ENCODE measurements at regions not wholly inside any gene's neighbourhood (a gene's known extent, or its start where the extent isn't known, plus 50 kb on each side); places are given as distances from the start of the nearest gene placed in this dataset.
"Not testable (repeated sequence)": the region's sequence is repeated elsewhere in the genome, so short reads cannot be mapped to it uniquely, and the experiment has no call there.

DNA sequence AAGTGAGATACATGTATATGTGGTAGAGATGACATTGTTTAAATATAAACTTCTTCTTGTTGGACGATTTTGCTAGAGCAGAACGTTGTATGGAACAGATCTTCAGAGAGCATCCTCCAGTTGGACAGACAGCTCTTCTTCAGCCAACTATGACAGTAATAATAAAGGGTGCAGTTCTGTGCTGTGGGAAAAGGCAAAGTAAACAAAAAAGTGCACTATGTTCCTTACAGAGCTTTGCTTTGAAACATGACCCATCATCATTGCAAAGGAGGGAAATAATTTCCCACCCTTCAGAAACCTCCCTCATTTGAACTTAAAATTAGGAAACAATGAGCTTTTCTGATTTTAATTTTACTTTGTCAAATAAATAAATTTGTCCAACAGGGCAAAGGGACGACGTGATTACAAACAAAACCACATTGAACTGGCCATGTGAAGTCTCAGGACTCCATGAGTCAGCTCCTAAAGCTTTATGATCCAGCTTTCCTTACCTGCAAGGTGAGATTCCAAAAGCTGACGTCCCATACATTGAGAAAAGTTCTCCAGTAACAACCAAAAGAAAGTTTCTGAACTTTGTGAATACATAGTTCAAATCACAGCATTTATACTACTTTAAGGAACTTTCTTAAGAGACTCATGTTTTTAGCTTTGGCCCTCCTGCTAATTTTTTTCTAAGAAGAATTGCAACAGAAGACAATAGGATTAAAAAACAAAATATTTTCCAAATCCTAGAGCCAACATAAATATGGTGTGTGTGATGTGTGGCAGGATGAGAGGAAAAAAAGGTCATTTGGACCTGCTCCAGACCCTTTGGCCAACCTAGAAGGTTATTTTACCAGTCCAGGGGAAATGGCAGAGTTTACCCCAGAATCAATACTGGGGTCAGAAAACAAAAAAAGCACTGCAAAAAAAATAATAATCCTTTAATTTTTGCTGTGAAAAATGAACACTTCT lies 565.4 kb upstream of the NRP1 start:
- DNase-seq (ENCODE audit: low read depth), result no peak

DNA sequence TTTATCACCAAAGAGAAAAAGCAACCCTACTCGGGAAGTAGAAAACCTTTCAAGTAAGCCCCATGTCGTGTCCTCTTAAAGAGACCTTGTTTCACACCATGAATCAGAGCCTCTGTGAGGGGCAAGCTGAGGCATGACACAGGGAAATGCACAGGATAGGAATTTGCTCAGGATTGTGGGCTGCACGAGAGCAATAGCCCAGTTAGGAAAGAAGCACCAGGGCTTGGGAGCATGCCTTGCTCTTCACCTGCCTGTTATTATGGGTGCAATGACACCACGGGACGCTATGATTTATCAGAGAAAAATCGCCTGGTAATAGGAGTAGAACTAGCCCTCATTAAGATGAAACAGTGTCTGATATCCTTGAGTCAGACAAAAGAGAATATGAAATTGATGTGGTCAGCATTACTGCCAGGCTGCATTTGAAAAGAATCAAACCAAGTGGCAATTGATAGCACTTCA lies 562.9 kb upstream of the NRP1 start:
- DNase-seq (ENCODE audit: low read depth), result no peak

DNA sequence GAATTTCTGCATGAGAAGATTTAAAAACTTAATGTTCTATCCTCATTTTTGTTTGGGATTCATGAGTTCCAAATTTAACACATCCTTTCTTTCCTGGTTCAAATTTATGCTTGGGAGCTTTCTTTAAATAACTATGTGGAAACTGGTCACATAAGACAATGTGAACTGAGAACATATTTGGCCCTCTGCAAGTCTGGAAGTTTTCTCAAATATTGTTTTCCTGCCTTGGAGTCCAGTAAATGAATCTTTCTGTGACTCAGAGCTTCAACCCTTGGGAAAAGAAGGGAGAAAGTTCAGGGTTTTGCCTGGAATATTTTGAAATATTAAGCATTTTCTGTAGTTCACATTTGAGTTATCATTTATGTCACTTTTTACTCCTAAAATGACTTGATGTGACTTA lies 559.0 kb upstream of the NRP1 start:
- DNase-seq (ENCODE audit: low read depth), result no peak

DNA sequence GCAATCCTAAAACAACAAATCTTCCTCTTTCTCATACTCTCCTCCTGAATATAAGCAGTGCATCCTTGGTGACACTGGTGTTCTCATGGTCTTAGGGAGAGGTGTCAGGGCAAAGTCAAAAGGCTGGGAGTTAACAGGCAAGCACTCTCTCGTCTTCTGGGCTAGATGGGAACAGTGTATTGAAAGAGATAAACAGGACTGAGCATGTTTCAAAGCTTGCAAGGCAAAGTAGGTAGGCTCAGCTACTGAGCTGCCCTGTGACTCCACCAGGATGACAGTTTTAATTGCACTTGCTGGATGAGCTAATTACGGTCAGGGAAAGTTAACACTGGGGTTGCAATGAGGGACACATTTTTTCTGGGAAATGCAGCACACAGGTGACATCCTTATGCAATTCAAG lies 554.9 kb upstream of the NRP1 start:
- DNase-seq (ENCODE audit: low read depth), result no peak

DNA sequence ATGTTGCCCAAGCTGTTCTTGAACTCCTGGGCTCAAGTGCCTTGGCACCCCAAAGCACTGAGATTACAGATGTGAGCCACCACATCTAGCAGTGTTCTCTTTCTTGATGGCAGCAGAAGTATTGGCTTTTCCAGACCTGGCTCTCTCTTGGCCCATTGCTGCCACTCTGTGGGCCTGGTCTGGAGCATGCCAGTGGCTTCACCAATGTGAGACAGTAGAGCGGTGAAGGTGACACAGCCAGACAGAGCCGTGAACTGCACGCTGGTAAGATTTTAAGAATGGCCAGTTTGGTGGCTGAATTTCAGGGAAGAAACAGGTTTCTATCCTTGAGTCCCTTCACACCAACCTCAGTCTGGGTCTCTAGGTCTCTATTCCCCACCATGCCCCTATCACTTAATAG lies 552.7 kb upstream of the NRP1 start:
- no peak for DNase-seq (ENCODE audit: low read depth)

DNA sequence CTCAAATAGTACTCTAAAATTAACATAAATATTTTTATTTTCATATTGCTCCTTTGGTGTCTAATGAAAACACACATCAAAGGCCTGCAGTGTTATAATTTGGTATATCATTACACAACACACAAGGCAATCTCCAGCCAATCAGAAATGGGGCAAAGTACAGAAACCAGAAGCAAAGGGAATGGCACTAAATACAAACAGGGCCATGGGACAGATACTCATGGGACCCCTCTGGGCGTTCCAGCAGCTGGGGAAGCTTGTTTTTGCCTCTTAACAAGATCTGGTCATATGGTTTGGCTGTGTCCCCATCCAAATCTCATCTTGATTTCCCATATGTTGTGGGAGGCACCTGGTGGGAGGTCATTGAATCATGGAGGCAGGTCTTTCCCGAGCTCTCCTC lies 551.8 kb upstream of the NRP1 start:
- DNase-seq (ENCODE audit: low read depth), result no peak

DNA sequence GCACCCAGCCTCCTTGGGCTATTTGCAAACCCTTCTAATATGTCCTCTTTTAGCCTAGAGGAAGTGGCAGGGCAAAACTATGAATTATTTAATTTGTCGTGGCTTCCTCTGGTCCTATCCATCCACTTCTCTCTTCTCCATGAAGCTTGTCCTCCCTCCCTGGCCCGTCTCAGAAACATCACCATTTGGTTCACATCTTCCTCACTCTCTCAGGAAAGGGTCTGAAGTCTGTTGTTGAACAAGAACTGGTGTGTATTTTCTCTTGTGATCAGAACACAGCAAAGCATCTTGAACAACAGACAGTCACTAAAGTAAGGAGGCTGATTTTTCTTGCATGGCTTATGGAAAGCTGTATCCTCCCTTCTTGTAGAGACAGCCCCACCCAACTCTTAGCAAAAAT lies 550.1 kb upstream of the NRP1 start:
- DNase-seq (ENCODE audit: low read depth), result no peak

DNA sequence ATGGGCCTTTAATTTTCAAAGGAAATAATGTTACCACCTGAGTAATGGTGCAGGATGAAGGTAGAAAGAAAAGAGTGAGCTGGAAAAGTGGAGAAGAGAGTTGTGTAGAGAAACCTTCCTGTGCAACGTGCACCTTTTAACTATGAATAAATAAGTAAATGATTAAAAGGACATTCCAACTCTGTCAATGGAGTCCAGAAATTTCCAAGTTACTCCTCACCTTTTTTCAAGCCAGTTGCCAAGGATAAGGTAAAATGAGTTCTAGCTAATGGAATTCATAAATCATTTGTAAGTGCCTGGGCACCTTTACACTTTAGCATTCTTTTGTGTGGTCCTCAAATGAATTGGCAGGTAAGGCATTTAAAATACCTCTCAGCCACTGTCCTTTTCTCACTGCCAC lies 549.4 kb upstream of the NRP1 start:
- no peak for DNase-seq (ENCODE audit: low read depth)

DNA sequence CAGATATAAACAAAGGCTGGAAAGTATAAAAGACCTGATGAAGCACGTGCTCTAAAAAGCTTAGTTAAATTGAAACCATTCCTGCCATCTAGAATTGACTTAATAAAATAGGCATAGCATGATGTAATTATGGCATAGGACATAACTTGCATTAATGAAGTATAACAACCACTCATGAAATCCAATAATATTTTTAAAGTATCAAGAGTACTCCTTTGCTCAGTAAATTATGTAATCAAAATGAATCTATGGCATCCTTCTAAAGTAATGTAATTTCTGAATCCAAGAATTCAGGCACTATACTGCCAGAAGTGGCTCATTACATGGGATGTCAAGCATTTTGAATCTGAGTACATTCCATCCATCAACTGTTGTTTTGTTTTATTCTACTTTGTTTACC lies 548.5 kb upstream of the NRP1 start:
- no peak for DNase-seq (ENCODE audit: low read depth)

DNA sequence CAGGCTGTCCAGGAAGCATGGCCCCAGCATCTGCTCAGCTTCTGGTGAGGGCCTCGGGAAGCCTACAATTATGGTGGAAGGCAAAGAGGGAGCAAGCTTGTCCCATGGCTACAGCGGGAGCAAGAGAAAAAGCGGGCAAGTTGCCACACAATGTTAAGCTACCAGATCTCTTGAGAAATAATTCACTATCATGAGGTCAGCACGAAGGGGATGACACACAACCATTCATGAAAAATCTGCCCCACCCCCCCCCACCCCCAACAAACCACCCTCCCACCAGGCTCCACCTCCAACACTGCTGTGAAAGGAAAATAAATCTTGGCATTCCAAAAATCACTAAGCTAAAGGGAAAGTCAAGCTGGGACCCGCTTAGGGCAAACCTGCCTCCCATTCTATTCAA lies 545.8 kb upstream of the NRP1 start:
- DNase-seq (ENCODE audit: low read depth), result no peak

DNA sequence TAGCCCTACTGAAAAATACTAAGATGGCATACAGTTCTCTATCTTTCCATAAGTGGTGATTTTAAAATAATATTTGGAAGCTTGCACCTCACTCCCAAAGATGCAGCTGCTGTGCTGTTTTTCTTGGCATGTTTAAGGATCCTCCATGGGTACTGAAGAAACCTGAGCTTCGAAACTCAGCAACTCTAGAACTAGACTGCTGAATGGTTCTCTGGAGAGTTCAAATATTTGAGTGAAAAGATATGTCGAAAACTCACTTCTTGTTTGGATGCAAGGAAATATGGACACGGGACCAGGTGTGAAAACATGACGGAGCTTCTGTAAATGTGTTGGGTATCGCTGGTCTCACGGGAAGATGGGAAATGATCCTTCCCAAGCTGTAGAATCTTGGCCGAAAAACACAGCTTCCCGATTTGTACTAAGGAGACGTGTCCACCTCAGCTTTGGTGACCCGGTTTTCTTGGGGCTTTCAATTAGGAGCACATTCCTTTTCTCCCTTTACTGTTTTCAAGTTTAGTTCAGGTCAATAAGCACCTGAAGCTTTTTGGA lies 543.8 kb upstream of the NRP1 start:
- no peak for DNase-seq (ENCODE audit: low read depth)

DNA sequence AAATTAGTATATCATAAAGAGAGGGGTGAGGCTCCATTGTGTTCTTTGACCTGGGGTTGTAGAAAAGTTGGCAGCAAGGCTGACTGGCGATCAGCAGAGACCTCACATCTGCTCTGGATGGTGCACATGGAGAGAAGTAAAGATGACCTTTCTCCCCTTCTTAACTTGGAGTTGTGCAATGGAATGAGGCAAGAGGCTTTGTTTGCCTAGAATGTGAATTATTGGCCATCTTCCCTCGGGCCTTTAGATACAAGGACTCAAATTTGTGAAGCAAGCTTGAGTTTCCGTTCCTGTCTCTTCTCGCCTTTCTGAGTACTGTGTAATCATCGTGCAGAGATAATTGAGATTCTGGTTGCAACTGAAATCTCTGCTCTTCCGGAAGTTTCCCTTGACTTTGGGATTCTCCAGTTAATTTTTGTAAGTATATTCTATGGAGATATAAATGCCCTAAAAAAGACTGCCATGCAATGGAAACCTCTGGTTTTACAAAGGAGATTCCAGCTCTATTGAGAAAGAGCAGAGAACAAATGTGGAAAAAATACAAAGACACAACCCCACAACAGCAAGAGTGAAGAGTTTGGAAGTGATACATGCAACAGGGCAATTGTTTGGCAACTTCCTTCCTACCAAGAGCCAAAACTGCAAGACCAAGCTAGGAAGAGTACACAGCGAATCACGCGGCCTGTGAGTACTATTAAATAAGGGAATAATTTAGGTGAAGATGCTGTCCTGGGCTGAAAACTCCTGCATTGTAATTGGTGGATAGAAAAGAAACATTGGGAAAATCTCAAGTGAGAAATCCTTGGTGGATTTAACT lies 542.3 kb upstream of the NRP1 start:
- DNase-seq (ENCODE audit: low read depth), result no peak

DNA sequence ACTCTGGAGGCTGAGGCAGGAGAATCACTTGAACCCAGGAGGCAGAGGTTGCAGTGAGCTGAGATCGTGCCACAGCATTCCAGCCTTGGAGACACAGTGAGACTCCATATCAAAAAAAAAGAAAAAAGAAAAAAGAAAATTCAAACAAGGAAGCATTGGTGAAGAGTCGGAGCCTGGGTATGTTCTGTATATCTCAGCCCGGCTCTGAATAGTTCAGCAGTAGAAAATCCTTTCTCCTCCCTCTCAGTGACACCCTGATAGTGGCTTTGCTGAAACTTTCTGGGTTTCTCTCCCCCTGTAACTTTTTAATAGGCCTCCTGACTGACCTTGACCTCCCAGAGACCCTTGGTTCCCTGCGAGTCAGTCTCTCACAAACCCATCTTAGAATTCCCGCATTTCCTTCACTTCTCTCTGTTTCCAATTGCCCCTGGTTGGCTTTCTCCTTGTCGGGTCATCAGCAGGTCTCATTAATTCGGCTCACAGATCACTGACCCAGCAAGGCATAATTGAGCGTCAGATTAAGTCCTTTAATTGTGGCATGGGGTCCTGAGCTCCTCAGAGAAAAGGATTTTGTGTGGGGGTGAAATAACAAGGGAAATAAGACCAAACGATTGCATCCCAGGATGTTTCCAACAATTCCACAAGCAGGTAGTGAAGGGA lies 541.6 kb upstream of the NRP1 start:
- DNase-seq (ENCODE audit: low read depth), result no peak

DNA sequence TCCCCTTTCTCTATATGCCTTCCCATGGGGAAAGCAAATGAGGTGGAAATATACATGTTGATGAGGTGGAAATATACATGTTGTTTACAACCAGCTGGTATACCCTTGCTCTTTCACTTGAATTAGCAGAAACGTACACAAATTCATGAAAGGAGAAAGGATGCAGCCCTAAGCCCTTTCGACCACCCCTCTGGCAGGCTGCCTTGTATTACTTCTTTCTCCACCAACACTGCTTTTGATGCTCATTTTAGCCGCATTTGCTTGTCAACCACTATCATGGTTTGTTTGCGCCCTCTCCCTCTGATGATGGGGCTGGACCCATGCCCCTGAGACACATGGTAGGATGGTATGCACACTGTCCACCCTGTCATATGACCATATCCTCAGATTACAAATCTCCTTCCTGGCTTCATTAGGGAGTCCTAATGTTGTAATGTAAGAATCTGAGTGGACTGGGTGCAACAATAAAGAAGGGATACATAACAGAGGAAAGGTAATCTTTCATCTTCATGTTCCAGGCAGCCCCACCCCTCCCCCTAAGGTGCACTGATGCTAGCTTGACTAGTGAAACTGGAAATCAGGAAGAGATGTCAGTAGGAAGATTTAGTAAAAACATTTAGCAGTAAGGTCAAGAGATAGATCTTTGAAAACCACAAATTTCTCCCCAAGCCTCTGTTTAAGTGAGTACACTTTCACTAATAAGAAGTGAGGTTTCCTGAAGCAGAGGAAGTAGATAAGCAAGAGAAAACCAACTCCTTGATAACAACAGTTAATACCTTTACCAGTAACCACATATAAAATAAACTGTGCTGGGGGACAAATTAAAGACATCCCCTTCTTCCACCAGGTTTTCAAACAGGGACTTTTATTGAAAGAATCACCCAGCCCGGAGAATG lies 536.8 kb upstream of the NRP1 start:
- DNase-seq (ENCODE audit: low read depth), result no peak

DNA sequence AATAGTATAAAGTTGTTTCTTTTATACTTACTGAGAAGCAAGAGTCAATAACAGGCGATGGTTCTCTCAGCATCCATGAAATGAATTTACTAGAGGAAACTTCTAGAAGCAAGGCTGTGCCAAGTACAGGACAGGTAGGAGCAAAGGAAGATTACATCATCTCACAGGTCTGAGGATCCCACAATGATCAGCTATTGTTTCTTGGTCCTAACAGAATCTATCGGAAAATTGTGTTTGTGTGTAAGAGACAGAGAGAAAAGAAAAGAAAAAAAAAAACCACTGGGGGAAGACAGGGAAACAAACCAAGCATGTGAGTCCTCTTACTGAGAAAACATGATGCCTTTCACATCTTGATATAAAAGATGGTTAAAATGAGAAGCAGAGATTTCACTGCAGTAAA lies 535.0 kb upstream of the NRP1 start:
- no peak for DNase-seq (ENCODE audit: low read depth)

DNA sequence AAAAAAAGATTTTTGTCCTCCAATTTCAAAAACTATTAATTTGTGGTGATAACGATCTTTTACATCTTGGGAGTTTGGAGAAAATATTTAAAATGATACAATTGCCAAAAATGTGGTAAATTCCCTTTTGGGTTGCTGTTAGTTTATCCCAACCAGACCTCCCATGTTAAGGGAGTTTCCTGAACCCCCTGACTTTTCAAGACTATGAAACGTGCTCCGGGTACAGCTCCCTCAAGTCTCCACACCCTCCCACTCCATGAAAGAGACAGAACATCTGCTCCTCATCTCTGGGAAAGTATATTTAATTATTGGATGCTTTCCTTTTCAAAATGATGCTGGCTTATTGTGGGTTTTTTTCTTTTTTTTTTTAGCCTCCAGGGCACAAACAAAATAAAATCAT lies 534.6 kb upstream of the NRP1 start:
- no peak for DNase-seq (ENCODE audit: low read depth)

DNA sequence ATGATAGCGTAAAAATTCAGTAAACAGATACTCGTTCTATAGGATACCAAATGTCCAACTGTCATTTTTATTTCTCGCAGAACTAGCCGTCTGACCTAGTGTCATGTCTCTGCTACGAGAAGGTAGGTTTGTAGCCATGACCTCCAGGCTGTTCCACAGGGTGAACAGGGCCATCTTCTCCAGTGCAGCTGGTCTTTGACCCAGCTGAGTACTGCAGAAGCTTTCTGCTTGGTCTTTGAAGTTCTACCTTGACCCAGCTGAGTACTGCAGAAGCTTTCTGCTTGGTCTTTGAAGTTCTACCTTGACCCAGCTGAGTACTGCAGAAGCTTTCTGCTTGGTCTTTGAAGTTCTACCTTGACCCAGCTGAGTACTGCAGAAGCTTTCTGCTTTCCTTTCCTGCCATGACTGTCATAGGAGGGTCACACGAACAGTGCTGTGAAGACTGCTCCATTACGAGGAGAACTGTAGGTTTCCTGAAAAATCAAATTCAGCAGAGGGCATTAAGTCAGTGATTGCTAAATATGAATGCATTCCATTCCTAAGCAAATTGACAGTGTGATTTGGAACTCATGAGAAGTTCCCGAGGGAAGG lies 532.8 kb upstream of the NRP1 start:
- not testable (repeated sequence) for DNase-seq (ENCODE audit: low read depth)

DNA sequence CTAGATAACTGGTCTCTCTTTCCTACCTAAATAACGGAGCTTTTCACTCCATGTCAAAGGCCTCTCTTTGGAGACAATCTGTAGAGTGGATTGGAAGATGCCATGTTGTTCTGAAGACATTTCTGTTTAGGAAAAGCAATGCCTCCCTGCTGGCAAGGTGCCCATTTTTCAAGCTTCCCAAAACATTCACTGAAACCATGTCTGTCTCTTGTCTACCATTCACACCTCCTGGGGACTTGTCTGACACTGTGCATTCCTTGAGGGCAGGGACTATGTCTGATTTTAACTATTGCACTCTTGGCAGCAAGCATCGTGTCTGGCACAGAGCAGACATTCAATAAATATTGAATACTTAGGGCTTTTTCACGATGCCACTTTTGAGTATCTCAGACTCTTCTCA lies 528.9 kb upstream of the NRP1 start:
- no peak for DNase-seq (ENCODE audit: low read depth)

DNA sequence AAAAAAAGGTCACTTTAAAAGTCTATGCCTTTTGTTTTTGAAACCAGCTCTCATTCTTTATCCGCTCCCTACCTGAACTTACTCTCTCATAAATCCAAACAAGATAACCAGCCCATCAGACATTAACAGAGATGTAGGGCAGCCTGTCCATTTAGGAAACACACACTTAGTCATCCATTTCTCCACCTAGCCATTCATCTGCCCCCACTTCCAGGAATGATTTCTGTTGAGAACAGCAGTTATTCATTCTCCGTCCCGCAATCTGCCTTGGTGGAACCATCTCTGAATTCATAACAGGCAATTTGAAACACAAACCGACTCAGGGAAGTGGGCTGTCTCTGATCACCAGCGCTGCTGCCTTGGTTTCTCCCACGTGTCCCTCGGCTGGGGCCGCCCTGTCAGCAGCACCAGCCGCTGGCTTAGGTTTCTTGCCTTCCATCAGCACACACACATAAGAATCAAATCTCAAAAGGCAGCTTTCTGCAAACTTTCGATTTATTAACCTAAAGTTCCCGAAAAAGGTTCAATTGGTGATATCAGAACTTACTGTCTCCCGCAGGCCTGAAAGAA lies 528.2 kb upstream of the NRP1 start:
- no peak for DNase-seq (ENCODE audit: low read depth)

DNA sequence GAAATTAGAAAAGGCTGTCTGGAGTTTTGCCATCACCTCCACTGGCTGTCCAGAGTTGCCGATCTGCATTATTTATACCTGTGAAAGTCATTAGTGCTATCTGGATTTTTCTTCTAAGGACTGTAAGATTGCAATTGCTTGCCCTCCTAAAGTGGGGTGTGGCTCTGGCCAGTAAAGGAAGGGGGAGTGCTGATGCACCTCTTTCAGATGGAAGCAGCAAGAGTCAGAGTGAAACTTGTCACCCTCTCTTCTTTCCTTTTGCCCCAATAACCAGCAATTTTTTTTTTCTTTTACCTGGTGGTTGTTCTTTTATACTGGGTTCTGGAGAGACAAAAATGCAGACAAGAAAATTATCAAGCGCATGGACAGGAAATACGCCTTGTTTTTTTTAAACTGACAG lies 527.4 kb upstream of the NRP1 start:
- DNase-seq (ENCODE audit: low read depth), result no peak

Measured in activated T-cell treated with anti-CD3 and anti-CD28 coated beads for 48 hours (primary cell).